Dendritic cell treated with granulocyte-macrophage colony-stimulating factor and Interleukin-4, amounts not matched to agents 40 ng/mL and 50 ng/mL, for 4 days (primary cell): ENCODE measurements at regions not wholly inside any gene's neighbourhood (a gene's known extent, or its start where the extent isn't known, plus 50 kb on each side); places are given as distances from the start of the nearest gene placed in this dataset.

Experiments used
- H3K27ac Mint-ChIP-seq: one replicate; pipeline ENCODE4 v1.8.0; 2022; ENCODE audit warnings: mild to moderate bottlenecking, mixed read lengths
- H3K27me3 Mint-ChIP-seq: one replicate; pipeline ENCODE4 v1.8.0; 2022; ENCODE audit warnings: mild to moderate bottlenecking, mixed read lengths
- H3K36me3 Mint-ChIP-seq: one replicate; pipeline ENCODE4 v1.8.0; 2022; ENCODE audit warnings: low read depth, mixed read lengths
- H3K4me1 Mint-ChIP-seq: one replicate; pipeline ENCODE4 v1.8.0; 2022; ENCODE audit warnings: low read depth, mixed read lengths
- H3K4me3 Mint-ChIP-seq: one replicate; pipeline ENCODE4 v1.8.0; 2022; ENCODE audit warnings: mild to moderate bottlenecking, moderate library complexity, mixed read lengths
- H3K9me3 Mint-ChIP-seq: one replicate; pipeline ENCODE4 v1.8.0; 2022; ENCODE audit warnings: mixed read lengths
- intact Hi-C: fragments of 100-400 bp; cut with micrococcal nuclease; formaldehyde crosslinking; loops from one replicate; pipeline ENCODE4 v1.15.0; 2022

- Mint-ChIP-seq H3K27me3 (no peaks in the 10 kb centered on the region), H3K36me3 (no peaks in the 10 kb centered on the region), H3K9me3 (no peaks in the 10 kb centered on the region), H3K27ac (no peak overlapping the region), H3K4me1 (no peaks in the 10 kb centered on the region), H3K4me3 (no peak overlapping the region)
- intact Hi-C loops: no loop called here
Measured at GRCh38 chr7:88661921-88662320, 97.6 kb upstream of the ZNF804B start.

- H3K27me3 Mint-ChIP-seq: no peaks in the 10 kb centered on the region
- H3K27ac Mint-ChIP-seq: no peak overlapping the region
- H3K9me3 Mint-ChIP-seq: peaks cover 20% of the 10 kb centered on the region
- no peaks in the 10 kb centered on the region for H3K4me1 Mint-ChIP-seq
- H3K4me3 Mint-ChIP-seq: no peak overlapping the region
- intact Hi-C loops: no loop called here
- no peaks in the 10 kb centered on the region for H3K36me3 Mint-ChIP-seq
Measured at GRCh38 chr7:88647825-88648224, 111.7 kb upstream of the ZNF804B start.

GRCh38 chr7:88638583-88638982, 120.9 kb upstream of the ZNF804B start:
- intact Hi-C loops: no loop called here
- H3K4me3 Mint-ChIP-seq: no peak overlapping the region
- no peaks in the 10 kb centered on the region for H3K36me3 Mint-ChIP-seq
- no peak overlapping the region for H3K27ac Mint-ChIP-seq
- no peaks in the 10 kb centered on the region for H3K4me1 Mint-ChIP-seq
- H3K9me3 Mint-ChIP-seq: peaks cover 8% of the 10 kb centered on the region
- no peaks in the 10 kb centered on the region for H3K27me3 Mint-ChIP-seq

DNA sequence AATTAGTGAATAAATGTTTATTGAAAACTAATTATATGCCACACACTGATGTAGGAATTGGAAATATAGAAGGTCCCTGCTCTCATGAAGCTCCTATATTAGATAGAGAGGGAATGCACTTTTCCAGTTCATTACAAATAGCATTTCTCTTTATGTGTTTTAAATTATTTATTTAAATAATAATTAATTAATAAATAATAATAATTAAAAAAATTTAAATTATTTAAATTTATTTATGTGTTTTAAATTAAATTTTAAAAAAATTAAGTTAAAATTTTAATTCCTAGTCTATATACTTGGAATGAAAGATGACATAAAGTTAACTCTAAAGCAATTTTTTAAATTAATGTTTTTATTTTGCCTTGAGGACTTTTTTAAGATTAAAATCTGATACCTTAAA, 121.7 kb upstream of the ZNF804B start:
- intact Hi-C loops: no loop called here
- Mint-ChIP-seq H3K4me3 (no peak overlapping the region), H3K9me3 (peaks cover 8% of the 10 kb centered on the region), H3K27me3 (no peaks in the 10 kb centered on the region), H3K27ac (no peak overlapping the region), H3K36me3 (no peaks in the 10 kb centered on the region), H3K4me1 (no peaks in the 10 kb centered on the region)

DNA sequence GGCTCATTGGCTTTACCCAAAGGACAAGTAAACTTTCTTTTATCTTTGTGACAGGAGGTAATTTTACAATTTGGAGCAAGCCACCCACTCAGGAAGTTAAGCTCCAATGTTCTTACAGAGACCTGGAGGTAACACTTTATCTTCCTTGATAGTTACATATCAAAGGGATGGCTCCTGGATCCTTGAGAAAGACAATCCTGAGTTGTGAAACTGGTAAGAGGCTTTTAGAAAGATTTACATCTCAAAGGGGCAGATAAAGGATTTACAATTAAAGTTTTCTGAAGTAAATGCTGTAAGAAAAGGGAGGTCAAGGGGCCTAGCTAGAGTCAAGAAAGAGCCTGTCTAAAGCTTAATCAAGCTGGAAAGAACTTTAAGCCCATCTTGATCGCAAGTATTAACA, 124.4 kb upstream of the ZNF804B start:
- no peak overlapping the region for H3K27ac Mint-ChIP-seq
- H3K27me3 Mint-ChIP-seq: no peaks in the 10 kb centered on the region
- peaks cover 18% of the 10 kb centered on the region for H3K9me3 Mint-ChIP-seq
- H3K4me1 Mint-ChIP-seq: no peaks in the 10 kb centered on the region
- no peaks in the 10 kb centered on the region for H3K36me3 Mint-ChIP-seq
- intact Hi-C loops: no loop called here
- no peak overlapping the region for H3K4me3 Mint-ChIP-seq

DNA sequence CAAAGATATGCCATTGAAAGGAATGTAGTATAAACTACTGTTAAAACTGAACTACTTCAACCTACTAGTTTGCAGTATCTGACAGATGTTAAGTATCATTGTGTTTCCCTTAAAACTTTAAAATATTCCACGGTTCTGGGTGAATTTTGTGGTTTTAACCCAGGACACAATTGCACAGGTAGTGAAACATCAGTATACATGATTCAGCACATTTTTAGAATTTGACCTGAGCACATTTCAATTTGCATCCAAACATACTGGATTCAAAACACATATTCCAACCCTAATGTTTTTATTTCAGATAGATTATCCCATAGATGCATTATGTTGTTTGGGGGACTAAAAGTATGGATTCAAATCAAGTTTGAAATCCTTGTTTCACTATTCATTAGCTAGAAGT, 129.9 kb upstream of the ZNF804B start:
- no peaks in the 10 kb centered on the region for H3K4me1 Mint-ChIP-seq
- no peak overlapping the region for H3K27ac Mint-ChIP-seq
- H3K4me3 Mint-ChIP-seq: no peak overlapping the region
- H3K27me3 Mint-ChIP-seq: no peaks in the 10 kb centered on the region
- peaks cover 20% of the 10 kb centered on the region for H3K9me3 Mint-ChIP-seq
- intact Hi-C loops: no loop called here
- no peaks in the 10 kb centered on the region for H3K36me3 Mint-ChIP-seq

DNA sequence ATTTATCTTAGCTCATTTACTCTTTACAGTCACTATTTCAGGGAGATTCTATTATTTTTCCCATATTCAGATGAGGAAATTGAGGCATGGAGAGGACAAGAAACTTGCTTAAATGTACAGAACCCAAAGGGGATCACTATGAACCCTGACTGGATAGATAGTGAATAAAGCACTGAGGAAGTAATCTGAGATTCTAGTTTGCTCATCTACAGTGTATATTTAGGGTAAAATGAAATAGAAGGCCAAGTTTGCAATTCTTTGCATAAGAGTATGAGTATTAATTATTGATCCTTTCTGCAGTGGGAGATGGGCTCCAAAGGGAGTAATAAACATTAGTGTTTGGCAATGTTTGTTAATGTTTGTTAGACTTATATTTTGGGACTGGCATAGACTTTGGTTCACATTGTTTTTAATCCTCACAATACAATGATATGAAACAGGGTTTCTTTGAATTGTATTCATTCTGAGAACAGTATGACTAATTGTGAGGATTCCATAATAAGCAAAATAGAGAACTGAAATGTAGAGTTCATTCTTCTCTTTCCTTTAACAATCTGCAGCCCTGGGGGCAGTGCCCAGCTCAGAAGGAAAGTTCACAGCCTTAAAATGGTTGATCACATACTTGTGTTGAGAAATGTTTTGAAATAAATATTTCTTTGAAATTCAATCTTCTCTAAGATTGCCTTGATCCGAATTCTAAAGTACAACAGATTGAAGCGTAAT, 131.0 kb upstream of the ZNF804B start:
- Mint-ChIP-seq H3K36me3 (no peaks in the 10 kb centered on the region), H3K27me3 (no peaks in the 10 kb centered on the region), H3K4me1 (no peaks in the 10 kb centered on the region), H3K27ac (no peak overlapping the region), H3K4me3 (no peak overlapping the region), H3K9me3 (peaks cover 20% of the 10 kb centered on the region)
- intact Hi-C loops: no loop called here

GRCh38 chr7:88617185-88617584, 142.3 kb upstream of the ZNF804B start:
- intact Hi-C loops: no loop called here
- Mint-ChIP-seq H3K4me3 (no peak overlapping the region), H3K27ac (no peak overlapping the region), H3K4me1 (no peaks in the 10 kb centered on the region), H3K36me3 (no peaks in the 10 kb centered on the region), H3K9me3 (no peaks in the 10 kb centered on the region), H3K27me3 (no peaks in the 10 kb centered on the region)

GRCh38 chr7:88615336-88615735, 144.2 kb upstream of the ZNF804B start:
- Mint-ChIP-seq H3K4me3 (no peak overlapping the region), H3K27me3 (no peaks in the 10 kb centered on the region), H3K36me3 (no peaks in the 10 kb centered on the region), H3K9me3 (no peaks in the 10 kb centered on the region), H3K27ac (no peak overlapping the region), H3K4me1 (no peaks in the 10 kb centered on the region)
- intact Hi-C loops: no loop called here

DNA sequence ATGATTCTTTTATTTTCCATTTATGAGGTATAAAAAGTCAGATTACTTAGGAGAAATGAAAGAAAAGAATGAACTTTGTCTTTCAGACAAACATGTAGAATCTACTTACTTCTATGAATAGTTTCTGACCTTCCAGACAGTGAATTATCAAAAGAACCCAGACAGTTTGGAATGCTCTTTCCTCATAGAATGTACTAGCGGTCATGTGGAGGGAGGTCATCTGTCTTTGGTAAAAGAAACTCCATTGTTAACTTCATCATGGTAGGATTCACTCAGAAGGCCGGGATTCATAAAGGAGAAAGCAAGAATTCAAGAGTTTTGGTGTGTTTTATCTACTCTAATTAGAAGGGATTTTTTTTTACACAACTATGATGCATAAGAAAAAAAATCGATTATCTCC, 144.8 kb upstream of the ZNF804B start:
- Mint-ChIP-seq H3K27me3 (no peaks in the 10 kb centered on the region), H3K9me3 (no peaks in the 10 kb centered on the region), H3K36me3 (no peaks in the 10 kb centered on the region), H3K4me1 (no peaks in the 10 kb centered on the region), H3K4me3 (no peak overlapping the region), H3K27ac (no peak overlapping the region)
- intact Hi-C loops: no loop called here

GRCh38 chr7:88610942-88611341, 148.6 kb upstream of the ZNF804B start:
- H3K4me3 Mint-ChIP-seq: no peak overlapping the region

GRCh38 chr7:88600695-88601094, 158.8 kb upstream of the ZNF804B start:
- no peaks in the 10 kb centered on the region for H3K36me3 Mint-ChIP-seq
- no peaks in the 10 kb centered on the region for H3K27me3 Mint-ChIP-seq
- H3K9me3 Mint-ChIP-seq: no peaks in the 10 kb centered on the region
- intact Hi-C loops: no loop called here
- no peak overlapping the region for H3K27ac Mint-ChIP-seq
- no peak overlapping the region for H3K4me3 Mint-ChIP-seq
- no peaks in the 10 kb centered on the region for H3K4me1 Mint-ChIP-seq

More at GRCh38 chr7:88610942-88611341, 148.6 kb upstream of the ZNF804B start:
- H3K9me3 Mint-ChIP-seq: no peaks in the 10 kb centered on the region
- H3K36me3 Mint-ChIP-seq: no peaks in the 10 kb centered on the region
- no peaks in the 10 kb centered on the region for H3K27me3 Mint-ChIP-seq
- no peak overlapping the region for H3K27ac Mint-ChIP-seq
- no peaks in the 10 kb centered on the region for H3K4me1 Mint-ChIP-seq
- intact Hi-C loops: no loop called here

DNA sequence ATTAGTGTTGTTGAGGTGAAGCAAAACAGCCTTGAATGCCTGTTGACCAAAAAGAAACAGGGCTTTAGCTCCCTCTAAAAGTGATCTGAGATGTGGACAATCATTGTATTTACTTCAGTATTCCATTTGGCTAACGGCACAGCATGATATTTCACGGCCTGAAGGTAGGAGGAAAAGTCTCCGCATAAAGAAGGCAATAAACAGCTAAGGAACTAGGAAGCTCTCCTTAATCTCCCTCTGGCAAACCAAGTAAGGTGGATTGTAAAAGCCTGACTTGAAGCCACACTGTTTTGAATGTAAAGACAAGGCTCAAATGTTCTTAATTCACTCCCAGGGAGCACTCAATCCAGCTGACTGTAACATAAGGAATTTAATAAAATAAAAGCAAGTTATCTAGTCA, 160.0 kb upstream of the ZNF804B start:
- Mint-ChIP-seq H3K9me3 (no peaks in the 10 kb centered on the region), H3K4me1 (no peaks in the 10 kb centered on the region), H3K36me3 (no peaks in the 10 kb centered on the region), H3K27ac (no peak overlapping the region), H3K4me3 (no peak overlapping the region), H3K27me3 (no peaks in the 10 kb centered on the region)
- intact Hi-C loops: no loop called here

DNA sequence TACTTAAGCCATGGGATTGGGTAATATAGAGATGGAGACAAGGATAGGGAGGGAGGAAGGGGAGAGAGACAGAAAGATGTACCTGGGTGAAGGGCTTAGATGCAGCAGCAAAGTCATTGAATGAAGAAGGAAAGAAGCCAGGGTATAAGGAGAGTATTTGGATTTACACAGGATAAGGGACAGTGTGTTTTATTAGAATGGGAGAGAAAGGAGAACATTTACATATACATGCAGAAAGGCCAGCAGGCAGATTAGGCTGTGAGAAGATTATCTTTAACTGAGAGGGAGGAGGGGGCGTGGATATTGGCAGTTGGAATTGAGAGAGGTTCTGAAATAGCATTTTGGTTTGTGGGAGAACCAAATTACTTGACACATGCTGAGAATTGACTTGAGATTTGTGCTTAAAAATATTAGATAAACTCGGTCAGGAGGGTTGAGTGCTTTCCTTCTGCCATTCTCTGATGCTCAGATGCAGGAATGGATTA, 161.5 kb upstream of the ZNF804B start:
- no peak overlapping the region for H3K27ac Mint-ChIP-seq
- intact Hi-C loops: no loop called here
- no peaks in the 10 kb centered on the region for H3K27me3 Mint-ChIP-seq
- H3K4me1 Mint-ChIP-seq: no peaks in the 10 kb centered on the region
- H3K9me3 Mint-ChIP-seq: no peaks in the 10 kb centered on the region
- no peaks in the 10 kb centered on the region for H3K36me3 Mint-ChIP-seq
- H3K4me3 Mint-ChIP-seq: no peak overlapping the region

GRCh38 chr7:88590963-88591362, 168.5 kb upstream of the ZNF804B start:
- H3K4me3 Mint-ChIP-seq: no peak overlapping the region
- no peaks in the 10 kb centered on the region for H3K27me3 Mint-ChIP-seq

More at GRCh38 chr7:88590963-88591362, 168.5 kb upstream of the ZNF804B start:
- H3K9me3 Mint-ChIP-seq: peaks cover 22% of the 10 kb centered on the region
- H3K27ac Mint-ChIP-seq: no peak overlapping the region
- no peaks in the 10 kb centered on the region for H3K4me1 Mint-ChIP-seq
- intact Hi-C loops: no loop called here
- H3K36me3 Mint-ChIP-seq: no peaks in the 10 kb centered on the region
